GM19043 (cell line): ENCODE measurements at regions not wholly inside any gene's neighbourhood (a gene's known extent, or its start where the extent isn't known, plus 50 kb on each side); places are given as distances from the start of the nearest gene placed in this dataset.

ENCODE experiments used
- ATAC-seq: cut with Tn5 transposase; IDR thresholded peaks from one replicate; pipeline ENCODE4 v1.9.1; 2021; ENCODE audit warnings: low read depth; ENCODE audit not compliant: unreplicated experiment

GRCh38 chr22:46064228-46064965 lies 85.9 kb upstream of the PPARA start:
- no peak for ATAC-seq

DNA sequence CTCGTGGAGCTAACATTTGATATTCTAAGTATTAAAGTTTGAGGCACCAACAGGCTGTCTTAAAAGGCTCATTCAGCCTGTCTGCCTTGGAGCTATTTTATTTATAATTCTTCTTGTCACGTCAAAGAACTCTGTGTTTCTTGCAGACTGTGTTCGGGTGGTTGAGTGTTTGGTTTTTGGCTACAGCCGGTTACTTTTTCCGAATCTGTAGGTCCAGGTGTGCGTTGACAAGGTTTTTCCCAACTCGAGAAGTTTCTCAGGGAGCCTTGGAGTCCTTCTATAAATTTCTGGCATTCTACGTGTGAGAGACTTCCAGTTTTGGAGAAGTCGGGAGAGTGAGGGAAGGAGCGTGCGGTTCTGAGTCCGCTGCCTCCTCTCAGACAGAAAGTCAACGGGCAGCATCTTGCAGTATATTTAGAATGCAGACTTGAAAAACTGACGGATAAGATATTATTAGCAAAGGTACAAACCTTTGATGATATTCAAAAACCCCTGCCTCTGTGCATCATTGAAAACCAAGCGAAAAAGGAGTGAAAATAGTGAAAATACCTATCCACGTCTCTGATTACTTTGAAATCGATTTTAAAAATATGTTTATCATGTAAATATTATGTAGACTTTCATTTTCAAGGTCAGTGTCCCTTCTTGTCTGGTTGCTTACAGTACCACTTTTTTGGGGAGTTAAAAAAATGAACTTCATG lies 85.2 kb upstream of the PPARA start:
- ATAC-seq: no peak

DNA sequence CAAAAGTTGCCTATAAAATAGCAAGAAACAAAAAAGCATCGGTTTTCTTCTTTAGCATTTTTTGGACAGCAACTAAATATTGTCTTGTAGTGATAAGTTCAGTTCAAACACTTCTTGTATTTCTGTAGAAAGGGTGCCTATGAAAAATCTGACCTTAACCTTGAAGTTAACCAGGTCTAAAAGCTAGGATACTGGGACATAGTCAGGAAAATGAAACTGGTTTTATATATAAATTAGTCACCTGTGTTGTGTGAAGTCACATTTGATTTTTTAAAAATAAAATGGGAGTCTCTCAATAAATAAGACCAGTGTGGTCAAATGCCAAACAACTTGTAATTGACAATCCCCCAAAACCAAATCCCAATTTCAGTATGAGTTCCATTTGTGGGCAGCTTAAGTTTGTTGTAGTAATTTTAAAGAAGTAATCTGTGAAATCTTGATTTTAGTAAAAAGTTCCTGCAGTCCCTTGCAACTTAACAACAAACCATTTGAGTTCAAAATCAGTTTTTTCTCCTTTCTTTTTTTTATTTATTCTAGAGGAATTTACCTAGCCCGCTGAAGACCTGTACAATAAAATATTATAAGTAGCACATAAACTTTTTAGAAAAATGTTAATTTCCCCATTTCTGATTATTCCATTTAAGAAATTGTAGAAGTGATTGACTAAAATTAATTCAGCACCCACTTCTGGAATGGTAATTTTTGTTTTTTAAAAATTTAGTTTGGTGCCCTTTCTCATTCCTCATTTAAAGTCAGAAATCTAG lies 84.5 kb upstream of the PPARA start:
- ATAC-seq: no peak

GRCh38 chr22:46066691-46067090 lies 83.6 kb upstream of the PPARA start:
- no peak for ATAC-seq

DNA sequence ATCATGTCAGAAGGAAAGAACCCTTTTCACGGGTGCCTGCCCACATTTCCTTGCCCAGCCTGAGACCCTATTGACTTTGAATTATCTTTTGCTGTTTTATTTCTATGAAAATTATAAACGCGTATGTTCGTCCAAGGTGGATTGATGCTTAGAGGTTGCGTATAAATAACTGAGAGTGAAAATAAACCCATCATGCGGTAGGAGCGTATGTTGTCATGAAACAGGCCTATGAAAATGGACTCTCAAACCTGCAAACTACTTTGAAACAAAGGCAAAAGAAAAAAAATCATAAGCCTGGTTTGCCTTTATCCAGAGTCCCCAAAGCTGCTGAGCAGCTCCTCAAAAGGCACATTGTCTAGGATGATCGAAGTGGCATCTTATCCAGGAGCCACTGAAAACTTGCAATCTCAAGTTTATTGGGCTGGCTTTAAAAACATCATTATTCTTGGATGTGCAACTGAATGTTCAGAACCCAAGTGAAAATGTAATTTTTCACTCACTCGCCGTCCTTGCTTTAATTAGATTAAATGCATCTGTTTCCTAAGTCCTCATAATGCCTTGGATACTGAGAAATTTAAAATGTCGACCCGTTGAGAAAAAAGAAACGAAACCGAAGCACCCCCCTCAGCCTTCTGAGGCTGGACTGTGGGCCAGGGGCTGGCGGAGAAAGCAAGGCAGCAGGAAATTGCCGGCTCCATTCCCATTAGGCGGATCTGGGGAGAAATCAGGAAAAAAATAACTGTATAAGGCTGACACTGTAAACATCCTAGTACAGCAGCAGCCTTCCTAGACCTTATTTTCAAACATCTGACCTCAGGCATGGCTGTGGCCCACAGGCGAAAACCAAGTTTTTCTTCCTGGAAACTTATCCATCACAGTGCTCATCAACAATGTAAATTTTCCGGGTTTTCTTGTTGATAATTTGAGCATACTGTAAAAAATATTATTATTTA lies 82.9 kb upstream of the PPARA start:
- no peak for ATAC-seq

DNA sequence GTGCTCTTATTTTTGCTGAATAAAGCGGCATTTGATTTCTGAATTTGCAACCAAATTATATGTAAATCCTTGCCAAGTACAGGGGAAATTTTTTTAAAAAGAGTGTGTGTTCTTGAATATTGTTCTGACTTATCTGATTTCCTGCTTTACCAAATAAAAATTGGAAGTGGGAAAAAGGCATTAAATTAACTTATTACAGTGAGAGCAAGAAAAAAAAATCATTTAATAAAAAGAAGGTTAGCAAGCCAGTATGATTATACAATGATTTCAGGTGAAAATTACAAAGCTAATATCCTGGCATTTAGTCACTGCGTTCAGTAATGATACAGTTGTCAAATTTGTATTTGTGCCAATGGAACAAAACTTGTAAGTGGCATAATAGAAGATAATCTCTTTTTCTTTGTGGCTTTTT lies 82.1 kb upstream of the PPARA start:
- ATAC-seq: no peak

GRCh38 chr22:46068593-46069491 lies 81.5 kb upstream of the PPARA start:
- ATAC-seq: no peak

DNA sequence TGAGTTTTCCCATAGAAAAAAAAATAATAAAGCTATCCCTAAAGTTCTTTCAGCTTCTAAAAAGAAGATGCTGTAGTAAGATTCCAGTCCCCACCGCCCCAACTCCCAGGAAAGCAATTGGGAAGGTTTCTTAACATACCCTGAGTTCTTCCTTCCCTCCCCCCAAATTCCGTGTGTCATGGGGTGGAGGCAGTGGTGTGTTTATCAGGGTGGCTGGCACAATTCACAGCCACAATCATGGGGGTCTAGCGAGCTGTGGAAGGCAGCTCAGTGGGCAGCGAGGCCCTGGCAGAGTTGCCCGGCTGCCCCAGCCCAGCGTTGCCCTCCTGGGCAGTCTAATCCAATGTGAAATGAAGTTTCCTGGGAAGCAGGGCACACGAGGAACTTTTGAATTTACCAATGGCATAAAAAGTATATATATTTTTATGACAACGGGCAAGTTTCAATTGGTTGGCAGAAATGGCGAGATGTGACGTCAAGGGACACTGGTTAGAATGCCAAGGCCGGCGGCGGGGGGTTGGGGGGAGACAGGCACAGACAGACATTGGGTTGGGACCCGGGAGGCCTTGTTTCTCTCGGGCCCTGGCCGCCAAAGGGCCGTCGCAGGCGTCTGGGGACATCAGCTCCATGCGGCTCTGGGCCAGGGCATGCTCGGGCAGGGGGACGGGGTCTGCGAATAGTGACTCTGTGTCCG lies 80.7 kb upstream of the PPARA start:
- ATAC-seq: no peak

DNA sequence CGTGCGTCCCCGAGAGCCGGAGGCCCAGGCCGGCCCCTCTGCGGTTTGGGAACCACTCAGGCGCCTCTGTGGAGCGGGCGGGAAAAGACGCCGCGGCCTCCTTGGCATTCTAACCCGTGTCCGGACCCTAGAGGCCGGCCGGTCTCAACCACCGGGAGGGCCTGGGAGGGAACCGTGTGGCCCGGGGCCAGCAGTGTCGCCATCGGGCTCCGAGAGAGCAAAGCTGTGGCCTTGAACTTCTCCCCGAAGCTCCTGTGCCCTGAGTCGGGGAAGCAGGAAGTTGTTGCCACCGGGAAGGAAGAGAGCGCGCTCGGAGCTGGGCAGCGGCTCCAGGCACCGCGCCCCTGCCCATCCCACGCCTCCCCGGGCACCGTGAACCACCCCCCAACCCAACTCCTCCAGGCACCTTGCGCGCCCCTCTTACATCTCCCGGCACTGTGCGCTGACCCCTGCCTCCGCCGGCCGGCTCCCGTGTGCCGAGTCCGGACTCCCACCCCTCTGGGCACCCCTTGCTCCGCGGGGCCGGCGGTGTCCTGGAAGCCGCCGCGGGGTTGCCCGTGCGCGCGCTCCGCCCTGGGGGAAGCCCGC lies 80.0 kb upstream of the PPARA start:
- no peak for ATAC-seq

- ATAC-seq: no peak
Observed at GRCh38 chr22:46070803-46071450, 79.4 kb upstream of the PPARA start.

- no peak for ATAC-seq
Observed at GRCh38 chr22:46071451-46072109, 78.7 kb upstream of the PPARA start.

GRCh38 chr22:46072110-46072881 lies 78.0 kb upstream of the PPARA start:
- ATAC-seq: no peak

- ATAC-seq: no peak
Observed at GRCh38 chr22:46072981-46073682, 77.2 kb upstream of the PPARA start.

GRCh38 chr22:46073683-46074504 lies 76.4 kb upstream of the PPARA start:
- no peak for ATAC-seq
